ENCODE measurements at regions not wholly inside any gene's neighbourhood (a gene's known extent, or its start where the extent isn't known, plus 50 kb on each side); places are given as distances from the start of the nearest gene placed in this dataset.

DNA sequence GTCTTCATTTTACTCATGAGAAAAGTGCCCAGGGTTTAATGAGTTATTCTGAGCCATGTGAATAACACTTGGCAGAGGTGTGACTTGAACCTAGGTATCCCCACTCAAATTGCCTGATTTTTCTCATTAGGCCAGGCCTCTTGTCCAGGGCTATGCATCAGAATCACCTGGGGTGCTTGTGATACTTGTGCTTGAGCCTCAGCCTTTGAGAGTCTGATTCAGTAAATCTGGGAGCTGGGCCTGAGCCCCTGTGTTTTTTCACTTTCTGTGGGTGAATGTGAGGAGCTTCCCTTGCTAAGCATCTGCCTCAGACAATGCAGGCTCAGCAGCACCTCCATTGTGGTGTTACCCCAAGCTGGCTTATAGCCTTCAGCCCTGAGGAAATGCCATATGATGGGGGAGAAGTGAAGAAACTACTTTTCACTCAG is 127.1 kb downstream of the S1PR1 start:
- H3K4me2 ChIP-seq (ENCODE audit: insufficient read depth in 1 of 2, low read depth in 2 of 2, low read length in 2 of 2), result no peak overlapping the region

More for the DNA sequence above, 127.1 kb downstream of the S1PR1 start:
- Histone ChIP-seq H3K4ac (replicated peaks; ENCODE audit: insufficient read length, low read depth, low read length) (no peak overlapping the region), H3K14ac (ENCODE audit: insufficient read length) (no peak overlapping the region), H4K8ac (ENCODE audit: extremely low read depth, insufficient read depth, low read length) (no peak overlapping the region), H3K56ac (replicated peaks; ENCODE audit: insufficient read length, low read depth, low read length) (no peak overlapping the region), H3K4me3 (ENCODE audit: extremely low read depth in 1 of 4, insufficient read depth in 2 of 4, low read depth in 3 of 4, low read length in 4 of 4) (no peak overlapping the region), H2BK120ac (replicated peaks; ENCODE audit: low read depth, low read length) (no peak overlapping the region), H3K27ac (ENCODE audit: low read depth, low read length) (no peak overlapping the region), H4K5ac (ENCODE audit: insufficient read length, low read depth, low read length) (no peak overlapping the region), H3K27me3 (replicated peaks in 1 of 4; ENCODE audit: control insufficient read depth in 3 of 4, extremely low read depth in 1 of 4, insufficient read depth in 3 of 4, low read length in 3 of 4) (no peaks in the 10 kb centered on the region), H4K91ac (replicated peaks; ENCODE audit: insufficient read length, low read length) (no peak overlapping the region), H3K23ac (ENCODE audit: insufficient read length) (no peak overlapping the region), H3K18ac (ENCODE audit: extremely low read depth, low read length) (no peak overlapping the region), H3K9ac (replicated peaks in 1 of 4; ENCODE audit: extremely low read depth in 1 of 4, low read depth in 3 of 4, low read length in 3 of 4) (no peak overlapping the region), H3K9me3 (ENCODE audit: insufficient read depth in 2 of 2, low read depth in 1 of 2, low read length in 1 of 2) (no peaks in the 10 kb centered on the region), H3K79me2 (ENCODE audit: control insufficient read depth in 1 of 2, insufficient read depth in 2 of 2, low read length in 2 of 2) (no peaks in the 10 kb centered on the region), H2BK15ac (ENCODE audit: low read length) (no peak overlapping the region), H2AK5ac (ENCODE audit: low read depth, low read length) (no peak overlapping the region), H3K23me2 (ENCODE audit: low read depth, low read length) (no peaks in the 10 kb centered on the region), H3K4me1 (replicated peaks in 1 of 4; ENCODE audit: control insufficient read depth in 3 of 4, insufficient read depth in 4 of 4, low read length in 3 of 4) (peaks cover 0 to 4% (median 0%) of the 10 kb centered on the region in 4 experiments; a peak in 1 of 7 replicates), H3K36me3 (ENCODE audit: control insufficient read depth in 2 of 4, insufficient read depth in 4 of 4, low read length in 3 of 4) (no peaks in the 10 kb centered on the region), H2BK5ac (ENCODE audit: low read depth, low read length) (no peak overlapping the region), H2AFZ (ENCODE audit: low read length) (no peak overlapping the region), H3K79me1 (ENCODE audit: low read depth, low read length) (no peaks in the 10 kb centered on the region), H2BK12ac (ENCODE audit: low read depth, low read length) (no peak overlapping the region), H2BK20ac (ENCODE audit: low read length) (no peak overlapping the region), H4K20me1 (replicated peaks in 1 of 2; ENCODE audit: control insufficient read depth in 1 of 2, insufficient read depth in 2 of 2, low read length in 2 of 2) (no peaks in the 10 kb centered on the region)
- DNase-seq (ENCODE audit: low read depth in 1 of 2, low spot score in 2 of 2) (no peak), FAIRE-seq (no peak)
- ChIA-PET POLR2A (ENCODE audit: partially characterized antibody) (no interaction called here), CTCF (ENCODE audit: partially characterized antibody) (interaction anchor here (1.0 to 1.4 kb wide), 3 partner anchors 9 to 92 kb away, joined by 3 to 6 read pairs (median 3); no protein-coding TSS in a partner anchor)
- TF ChIP-seq CREB1 (IDR thresholded peaks at IDR 0.05) (no peak), HDAC2 (IDR thresholded peaks at IDR 0.05; ENCODE audit: borderline replicate concordance in 1 of 2, low read depth in 2 of 2, low read length in 2 of 2) (no peak)
- TF ChIP-seq, protein P1, sequence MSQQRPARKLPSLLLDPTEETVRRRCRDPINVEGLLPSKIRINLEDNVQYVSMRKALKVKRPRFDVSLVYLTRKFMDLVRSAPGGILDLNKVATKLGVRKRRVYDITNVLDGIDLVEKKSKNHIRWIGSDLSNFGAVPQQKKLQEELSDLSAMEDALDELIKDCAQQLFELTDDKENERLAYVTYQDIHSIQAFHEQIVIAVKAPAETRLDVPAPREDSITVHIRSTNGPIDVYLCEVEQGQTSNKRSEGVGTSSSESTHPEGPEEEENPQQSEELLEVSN (IDR thresholded peaks at IDR 0.05), result no peak
